ENCODE measurements at regions not wholly inside any gene's neighbourhood (a gene's known extent, or its start where the extent isn't known, plus 50 kb on each side); places are given as distances from the start of the nearest gene placed in this dataset.

DNA sequence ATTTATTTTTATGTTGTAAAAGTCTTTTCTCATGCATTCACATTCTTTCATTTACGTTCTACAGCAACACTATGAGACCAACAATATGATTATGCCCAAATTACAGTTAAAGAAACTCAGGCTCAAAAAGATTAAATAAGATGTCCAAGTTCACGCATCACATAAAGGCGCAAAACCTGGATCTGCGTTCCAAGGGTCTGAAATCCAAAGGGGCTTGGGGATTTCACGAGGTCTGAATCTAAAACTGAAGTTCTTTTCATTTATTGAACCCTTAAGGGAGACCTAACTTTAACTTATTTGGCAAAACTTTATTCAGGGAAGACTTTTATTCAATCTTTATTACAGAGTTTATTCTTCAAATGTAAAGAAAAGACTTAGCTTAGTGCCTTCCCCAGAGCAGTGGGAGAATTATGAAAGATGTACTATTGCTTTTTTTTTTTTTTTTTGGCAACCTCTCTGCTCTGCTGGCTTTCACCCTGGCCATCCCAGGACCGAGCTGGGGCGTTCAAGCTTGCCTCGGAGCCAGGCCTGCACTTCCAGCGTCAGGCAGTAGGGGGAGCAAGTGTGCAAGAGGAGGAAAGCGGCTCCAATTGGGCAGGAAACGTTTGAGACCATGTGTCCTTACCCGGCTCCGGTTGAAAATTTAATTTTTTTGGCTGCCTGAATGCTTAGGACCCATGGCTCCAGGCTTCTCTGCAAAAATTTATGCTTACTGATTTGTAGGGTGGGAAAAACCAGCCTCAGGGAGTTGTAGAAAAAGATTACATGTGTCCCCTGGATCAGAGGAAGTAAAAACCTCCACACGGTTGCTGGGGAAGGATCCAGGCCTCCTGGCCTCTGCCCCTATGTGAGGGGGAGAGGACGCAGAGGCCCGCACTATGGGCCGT is 344.3 kb upstream of the KLF3 start (continued):
- TF ChIP-seq ZNF609 (CRISPR knock-in tag; IDR thresholded peaks at IDR 0.05; ENCODE audit: borderline replicate concordance) (peak; percentile 33; the same call in 1 of the 2 replicates), ZNF761 (CRISPR knock-in tag; conservative IDR thresholded peaks at IDR 0.05) (0 out of 2 replicates have a peak, but pooled peaks have one; percentile 35), NONO (IDR thresholded peaks at IDR 0.05) (no peak), NONO (CRISPR knock-in tag; conservative IDR thresholded peaks at IDR 0.05) (peak; percentile 25; the same call in 1 of the 2 replicates), HMG20A (CRISPR knock-in tag; IDR thresholded peaks at IDR 0.05; ENCODE audit: borderline replicate concordance) (no peak), ZBTB4 (CRISPR knock-in tag; IDR thresholded peaks at IDR 0.05; ENCODE audit: borderline replicate concordance) (no peak), ELF3 (CRISPR knock-in tag; IDR thresholded peaks at IDR 0.05) (peak; percentile 11; the same call in 1 of the 2 replicates), RORA (CRISPR knock-in tag; IDR thresholded peaks at IDR 0.05) (no peak), GABPA (IDR thresholded peaks at IDR 0.05; ENCODE audit: low read depth, low read length) (no peak), GABPA (CRISPR knock-in tag; IDR thresholded peaks at IDR 0.05; ENCODE audit: low read depth) (no peak)
- TF ChIP-seq, protein P1, sequence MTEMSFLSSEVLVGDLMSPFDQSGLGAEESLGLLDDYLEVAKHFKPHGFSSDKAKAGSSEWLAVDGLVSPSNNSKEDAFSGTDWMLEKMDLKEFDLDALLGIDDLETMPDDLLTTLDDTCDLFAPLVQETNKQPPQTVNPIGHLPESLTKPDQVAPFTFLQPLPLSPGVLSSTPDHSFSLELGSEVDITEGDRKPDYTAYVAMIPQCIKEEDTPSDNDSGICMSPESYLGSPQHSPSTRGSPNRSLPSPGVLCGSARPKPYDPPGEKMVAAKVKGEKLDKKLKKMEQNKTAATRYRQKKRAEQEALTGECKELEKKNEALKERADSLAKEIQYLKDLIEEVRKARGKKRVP (CRISPR knock-in tag; IDR thresholded peaks at IDR 0.05) = no peak
- TF ChIP-seq, protein P2, sequence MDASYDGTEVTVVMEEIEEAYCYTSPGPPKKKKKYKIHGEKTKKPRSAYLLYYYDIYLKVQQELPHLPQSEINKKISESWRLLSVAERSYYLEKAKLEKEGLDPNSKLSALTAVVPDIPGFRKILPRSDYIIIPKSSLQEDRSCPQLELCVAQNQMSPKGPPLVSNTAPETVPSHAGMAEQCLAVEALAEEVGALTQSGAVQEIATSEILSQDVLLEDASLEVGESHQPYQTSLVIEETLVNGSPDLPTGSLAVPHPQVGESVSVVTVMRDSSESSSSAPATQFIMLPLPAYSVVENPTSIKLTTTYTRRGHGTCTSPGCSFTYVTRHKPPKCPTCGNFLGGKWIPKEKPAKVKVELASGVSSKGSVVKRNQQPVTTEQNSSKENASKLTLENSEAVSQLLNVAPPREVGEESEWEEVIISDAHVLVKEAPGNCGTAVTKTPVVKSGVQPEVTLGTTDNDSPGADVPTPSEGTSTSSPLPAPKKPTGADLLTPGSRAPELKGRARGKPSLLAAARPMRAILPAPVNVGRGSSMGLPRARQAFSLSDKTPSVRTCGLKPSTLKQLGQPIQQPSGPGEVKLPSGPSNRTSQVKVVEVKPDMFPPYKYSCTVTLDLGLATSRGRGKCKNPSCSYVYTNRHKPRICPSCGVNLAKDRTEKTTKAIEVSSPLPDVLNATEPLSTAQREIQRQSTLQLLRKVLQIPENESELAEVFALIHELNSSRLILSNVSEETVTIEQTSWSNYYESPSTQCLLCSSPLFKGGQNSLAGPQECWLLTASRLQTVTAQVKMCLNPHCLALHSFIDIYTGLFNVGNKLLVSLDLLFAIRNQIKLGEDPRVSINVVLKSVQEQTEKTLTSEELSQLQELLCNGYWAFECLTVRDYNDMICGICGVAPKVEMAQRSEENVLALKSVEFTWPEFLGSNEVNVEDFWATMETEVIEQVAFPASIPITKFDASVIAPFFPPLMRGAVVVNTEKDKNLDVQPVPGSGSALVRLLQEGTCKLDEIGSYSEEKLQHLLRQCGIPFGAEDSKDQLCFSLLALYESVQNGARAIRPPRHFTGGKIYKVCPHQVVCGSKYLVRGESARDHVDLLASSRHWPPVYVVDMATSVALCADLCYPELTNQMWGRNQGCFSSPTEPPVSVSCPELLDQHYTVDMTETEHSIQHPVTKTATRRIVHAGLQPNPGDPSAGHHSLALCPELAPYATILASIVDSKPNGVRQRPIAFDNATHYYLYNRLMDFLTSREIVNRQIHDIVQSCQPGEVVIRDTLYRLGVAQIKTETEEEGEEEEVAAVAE (CRISPR knock-in tag; IDR thresholded peaks at IDR 0.05; ENCODE audit: borderline replicate concordance) = no peak
- TF ChIP-seq, protein P3, sequence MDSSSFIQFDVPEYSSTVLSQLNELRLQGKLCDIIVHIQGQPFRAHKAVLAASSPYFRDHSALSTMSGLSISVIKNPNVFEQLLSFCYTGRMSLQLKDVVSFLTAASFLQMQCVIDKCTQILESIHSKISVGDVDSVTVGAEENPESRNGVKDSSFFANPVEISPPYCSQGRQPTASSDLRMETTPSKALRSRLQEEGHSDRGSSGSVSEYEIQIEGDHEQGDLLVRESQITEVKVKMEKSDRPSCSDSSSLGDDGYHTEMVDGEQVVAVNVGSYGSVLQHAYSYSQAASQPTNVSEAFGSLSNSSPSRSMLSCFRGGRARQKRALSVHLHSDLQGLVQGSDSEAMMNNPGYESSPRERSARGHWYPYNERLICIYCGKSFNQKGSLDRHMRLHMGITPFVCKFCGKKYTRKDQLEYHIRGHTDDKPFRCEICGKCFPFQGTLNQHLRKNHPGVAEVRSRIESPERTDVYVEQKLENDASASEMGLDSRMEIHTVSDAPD (CRISPR knock-in tag; IDR thresholded peaks at IDR 0.05) = no peak
